IMR-90 (cell line): ENCODE measurements at regions not wholly inside any gene's neighbourhood (a gene's known extent, or its start where the extent isn't known, plus 50 kb on each side); places are given as distances from the start of the nearest gene placed in this dataset.

Experiments used
- ATAC-seq: fragments of 200-7000 bp; cut with Tn5 transposase; 2 replicates; pipeline ENCODE4 v1.9.1; 2020; ENCODE audit warnings: low read depth, mild to moderate bottlenecking, moderate library complexity
- BruUV-seq: library from RNA; stranded (reverse); fragments of 400-500 nt; replicated peaks from 2 replicates; lab custom pipeline; 2021; lab: Mats Ljungman, UMichigan
- CTCF ChIA-PET: fragments of 300-600 bp; formaldehyde crosslinking; extraction: SDS; loops from one replicate; lab custom pipeline; 2021; ENCODE audit warnings: antibody characterized with exemption; lab: Yijun Ruan, JAX
- POLR2A ChIA-PET: fragments of 300-600 bp; sonication (Branson Sonifier 250); formaldehyde crosslinking; loops from one replicate; lab custom pipeline; 2022; ENCODE audit warnings: antibody characterized with exemption; ENCODE audit not compliant: unreplicated experiment; lab: Charles Lee
- DNase-seq: peaks from one replicate; pipeline ENCODE4 v3.0.0; 2013
- H2AFZ ChIP-seq: replicated peaks from 2 replicates; pipeline ENCODE3; 2013; ENCODE audit warnings: low read length, mild to moderate bottlenecking; ENCODE audit not compliant: poor library complexity
- H2AK5ac ChIP-seq: 2 replicates; pipeline ENCODE4 v1.6.1; 2013; ENCODE audit warnings: low read depth, low read length, inconsistent platforms
- H2AK9ac ChIP-seq: replicated peaks from 2 replicates; pipeline ENCODE3; 2013; ENCODE audit warnings: mild to moderate bottlenecking, low read depth, low read length, moderate library complexity; ENCODE audit not compliant: poor library complexity
- H2BK120ac ChIP-seq: 2 replicates; pipeline ENCODE4 v1.6.1; 2013; ENCODE audit warnings: low read depth, low read length, inconsistent platforms
- H2BK15ac ChIP-seq: 3 replicates; pipeline ENCODE4 v1.6.1; 2013; ENCODE audit warnings: low read depth, low read length, inconsistent platforms
- H2BK20ac ChIP-seq: 2 replicates; pipeline ENCODE4 v1.6.1; 2013; ENCODE audit warnings: low read depth, mild to moderate bottlenecking, inconsistent platforms, low read length, moderate library complexity
- H2BK5ac ChIP-seq: 2 replicates; pipeline ENCODE4 v1.6.1; 2013; ENCODE audit warnings: mild to moderate bottlenecking, low read depth, low read length, inconsistent platforms; ENCODE audit not compliant: poor library complexity, severe bottlenecking
- H3K14ac ChIP-seq: replicated peaks from 2 replicates; pipeline ENCODE4 v1.6.1; 2013; ENCODE audit warnings: low read depth, low read length, inconsistent platforms
- H3K18ac ChIP-seq: 2 replicates; pipeline ENCODE4 v1.6.1; 2013; ENCODE audit warnings: low read depth, low read length, control low read depth
- H3K23ac ChIP-seq: 2 replicates; pipeline ENCODE4 v1.6.1; 2013; ENCODE audit warnings: low read depth, low read length, inconsistent platforms
- H3K27ac ChIP-seq: 2 replicates; pipeline ENCODE4 v1.5.1; 2013; ENCODE audit warnings: mild to moderate bottlenecking, control low read depth, low read length; ENCODE audit not compliant: insufficient read depth
- H3K27me3 ChIP-seq: 2 replicates; pipeline ENCODE4 v1.6.1; 2013; ENCODE audit warnings: low read length; ENCODE audit not compliant: control insufficient read depth, insufficient read depth
- H3K36me3 ChIP-seq: 2 replicates; pipeline ENCODE4 v1.6.1; 2013; ENCODE audit warnings: low read length, mixed read lengths; ENCODE audit not compliant: control insufficient read depth, insufficient read depth
- H3K4ac ChIP-seq: 2 replicates; pipeline ENCODE4 v1.6.1; 2013; ENCODE audit warnings: low read depth, low read length, inconsistent platforms
- H3K4me1 ChIP-seq: 2 replicates; pipeline ENCODE4 v1.6.1; 2013; ENCODE audit warnings: low read length, mixed read lengths; ENCODE audit not compliant: control insufficient read depth, insufficient read depth
- H3K4me2 ChIP-seq: 2 replicates; pipeline ENCODE4 v1.6.1; 2013; ENCODE audit warnings: low read depth, mild to moderate bottlenecking, control low read depth, low read length, moderate library complexity
- H3K4me3 ChIP-seq: 2 replicates; pipeline ENCODE4 v1.5.1; 2013; ENCODE audit warnings: low read depth, mild to moderate bottlenecking, control low read depth, low read length, moderate library complexity; ENCODE audit not compliant: insufficient read depth
- H3K56ac ChIP-seq: 2 replicates; pipeline ENCODE4 v1.6.1; 2013; ENCODE audit warnings: low read length, inconsistent platforms; ENCODE audit not compliant: insufficient read depth; ENCODE audit errors: extremely low read depth
- H3K79me1 ChIP-seq, 2 experiments: 2 replicates each; pipeline ENCODE4 v1.6.1; 2013; ENCODE audit warnings: low read length in 2 of 2, inconsistent platforms in 1 of 2, low read depth in 1 of 2
- H3K9ac ChIP-seq: 2 replicates; pipeline ENCODE4 v1.6.1; 2013; ENCODE audit warnings: low read depth, low read length, control low read depth
- H3K9me1 ChIP-seq: 2 replicates; pipeline ENCODE4 v1.6.1; 2013; ENCODE audit warnings: low read length, inconsistent platforms; ENCODE audit not compliant: insufficient read depth
- H3K9me3 ChIP-seq: 2 replicates; pipeline ENCODE4 v1.6.1; 2013; ENCODE audit warnings: low read length; ENCODE audit not compliant: control insufficient read depth, insufficient read depth
- H4K20me1 ChIP-seq: 2 replicates; pipeline ENCODE4 v1.6.1; 2013; ENCODE audit warnings: low read length, inconsistent platforms; ENCODE audit not compliant: insufficient read depth
- H4K5ac ChIP-seq: 2 replicates; pipeline ENCODE4 v1.6.1; 2013; ENCODE audit warnings: mild to moderate bottlenecking, low read depth, low read length, control low read depth
- H4K8ac ChIP-seq, 2 experiments: 2 replicates each; pipeline ENCODE4 v1.6.1; 2013; ENCODE audit warnings: low read depth in 2 of 2, low read length in 2 of 2, control low read depth in 1 of 2, inconsistent platforms in 1 of 2
- H4K91ac ChIP-seq: 2 replicates; pipeline ENCODE4 v1.6.1; 2013; ENCODE audit warnings: low read depth, low read length, inconsistent platforms; ENCODE audit not compliant: insufficient read depth
- CEBPB ChIP-seq: IDR thresholded peaks from 2 replicates; pipeline ENCODE4 v1.6.1; 2012; ENCODE audit warnings: low read depth, low read length, improper control_type of control experiment
- CHD1 ChIP-seq: IDR thresholded peaks from 2 replicates; pipeline ENCODE4 v1.6.1; 2012; ENCODE audit warnings: low read depth, low read length, improper control_type of control experiment
- ELK1 ChIP-seq: fragments of 150-350 bp; IDR thresholded peaks from 2 replicates; pipeline ENCODE4 v1.6.1; 2016; ENCODE audit warnings: low read depth, mild to moderate bottlenecking, low read length, moderate library complexity, borderline replicate concordance
- MXI1 ChIP-seq: IDR thresholded peaks from 2 replicates; pipeline ENCODE4 v1.6.1; 2012; ENCODE audit warnings: low read depth, mild to moderate bottlenecking, low read length, moderate library complexity, borderline replicate concordance
- NFE2L2 ChIP-seq: fragments of 150-350 bp; IDR thresholded peaks from 2 replicates; pipeline ENCODE4 v1.6.1; 2016; ENCODE audit warnings: low read depth, mild to moderate bottlenecking, low read length
- POLR2A ChIP-seq: IDR thresholded peaks from 2 replicates; pipeline ENCODE4 v1.6.1; 2012; ENCODE audit warnings: mild to moderate bottlenecking, low read depth, low read length
- WGBS, 2 experiments: methylation state at CpG; one replicate each; pipeline versions ENCODE4 v1.1.5 to v1.1.7; 2013; ENCODE audit warnings: missing lambda C conversion rate in 2 of 2; ENCODE audit not compliant: insufficient read length in 1 of 2; ENCODE audit errors: extremely low coverage in 2 of 2; 5-methylcytosine and 5-hydroxymethylcytosine counted together
- dilution Hi-C: fragments of 300-500 bp; cut with HindIII; formaldehyde crosslinking; loops from one replicate; pipeline ENCODE4 v1.14.3; 2018; ENCODE audit warnings: low sequenced_read_pairs; ENCODE audit not compliant: unreplicated experiment
- in situ Hi-C: fragments of 300-500 bp; cut with MboI; formaldehyde crosslinking; loops from 3 replicates; pipeline ENCODE4 v1.14.3; 2019; ENCODE audit warnings: low sequenced_read_pairs, inconsistent platforms, mixed read lengths
- intact Hi-C: fragments of 100-400 bp; cut with micrococcal nuclease; formaldehyde crosslinking; loops from 2 replicates; pipeline ENCODE4 v1.10.0; 2022

- no peaks in the 10 kb centered on the region for H3K9me1 ChIP-seq
- dilution Hi-C loops = no loop called here
- no peak overlapping the region for H3K4me3 ChIP-seq
- H3K27me3 ChIP-seq = no peaks in the 10 kb centered on the region
- no peak overlapping the region for H3K4me2 ChIP-seq
- H2BK15ac ChIP-seq = no peak overlapping the region
- no peak overlapping the region for H2BK20ac ChIP-seq
- H4K20me1 ChIP-seq = no peaks in the 10 kb centered on the region
- no peak overlapping the region for H3K56ac ChIP-seq
- no peak overlapping the region for H4K8ac ChIP-seq
- ATAC-seq = no peak
- TF ChIP-seq CHD1 = no peak
- TF ChIP-seq POLR2A = no peak
- TF ChIP-seq NFE2L2 = no peak
- no peak for TF ChIP-seq CEBPB
- TF ChIP-seq ELK1 = no peak
- TF ChIP-seq MXI1 = no peak
- in situ Hi-C loops = no loop called here
- no peak overlapping the region for H2AK9ac ChIP-seq
- no peak overlapping the region for H3K4ac ChIP-seq
- no peak overlapping the region for H3K9ac ChIP-seq
- no peak overlapping the region for H3K27ac ChIP-seq
- peaks cover 32% of the 10 kb centered on the region for H3K9me3 ChIP-seq
- no peak overlapping the region for H2AK5ac ChIP-seq
- H4K91ac ChIP-seq = no peak overlapping the region
- H3K14ac ChIP-seq = no peak overlapping the region
- intact Hi-C loops = no loop called here
- no peak overlapping the region for H3K18ac ChIP-seq
- no peaks in the 10 kb centered on the region for H3K36me3 ChIP-seq
- no peak overlapping the region for H2AFZ ChIP-seq
- H3K79me1 ChIP-seq = no peaks in the 10 kb centered on the region
- POLR2A ChIA-PET = no interaction called here
- no peaks in the 10 kb centered on the region for H3K4me1 ChIP-seq
- H3K23ac ChIP-seq = no peak overlapping the region
- 0% methylated on average over 1 of the region's 8 CpGs; no CpG with 5 or more reads in 1 of the 2 experiments for WGBS, 2 experiments
- CTCF ChIA-PET = no interaction called here
- no peak overlapping the region for H2BK120ac ChIP-seq
- no TSS peak for BruUV-seq
- no peak overlapping the region for H4K5ac ChIP-seq
- no peak overlapping the region for H2BK5ac ChIP-seq
- DNase-seq = no peak
These were observed 1198.1 kb downstream of the UQCRFS1 start for GRCh38 chr19:28014615-28015405.
